ENCODE measurements at regions not wholly inside any gene's neighbourhood (a gene's known extent, or its start where the extent isn't known, plus 50 kb on each side); places are given as distances from the start of the nearest gene placed in this dataset.
"Not testable (repeated sequence)": the region's sequence is repeated elsewhere in the genome, so short reads cannot be mapped to it uniquely, and the experiment has no call there.

DNA sequence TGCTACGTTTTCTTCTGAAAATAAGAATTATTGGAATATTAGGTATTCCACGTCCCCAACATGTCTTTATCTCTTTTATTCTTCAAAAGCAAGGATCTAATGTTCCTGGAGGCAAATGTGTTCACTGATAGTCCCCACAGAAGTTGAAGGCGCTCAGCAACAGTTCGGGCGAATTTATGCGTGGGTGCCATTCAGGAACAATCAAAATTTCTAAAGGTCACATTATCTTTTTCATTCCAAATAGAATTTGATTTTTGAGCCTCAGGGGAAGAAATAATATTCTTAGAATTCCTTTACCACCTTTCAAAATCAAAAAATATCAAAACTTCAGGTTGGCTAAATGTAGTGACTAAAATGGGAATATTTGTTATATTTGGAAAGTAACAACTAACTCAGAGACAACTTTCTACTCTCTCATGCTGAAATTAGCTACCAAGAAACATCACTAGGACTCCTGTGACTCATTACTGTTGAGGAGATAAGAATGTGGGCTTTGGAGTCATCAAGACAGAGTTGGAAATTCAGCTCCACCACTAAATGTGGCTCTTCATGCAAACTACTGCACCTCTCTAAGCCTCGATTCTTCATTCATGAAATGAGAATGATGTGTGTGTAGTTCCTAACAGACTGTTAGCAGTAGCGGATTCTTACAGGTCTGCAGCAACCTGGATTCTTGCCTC, 72.3 kb upstream of the KIT start:
- no peak overlapping the region for H3K4me3 Mint-ChIP-seq
- no peaks in the 10 kb centered on the region for H3K9me3 Mint-ChIP-seq
- no peak for ATAC-seq (replicated peaks)
- no peak overlapping the region for H3K27ac Mint-ChIP-seq
- H3K27me3 Mint-ChIP-seq, result peaks cover 8% of the 10 kb centered on the region
- no peaks in the 10 kb centered on the region for H3K36me3 Mint-ChIP-seq (ENCODE audit: low read depth)
- H3K4me1 Mint-ChIP-seq, result no peaks in the 10 kb centered on the region

DNA sequence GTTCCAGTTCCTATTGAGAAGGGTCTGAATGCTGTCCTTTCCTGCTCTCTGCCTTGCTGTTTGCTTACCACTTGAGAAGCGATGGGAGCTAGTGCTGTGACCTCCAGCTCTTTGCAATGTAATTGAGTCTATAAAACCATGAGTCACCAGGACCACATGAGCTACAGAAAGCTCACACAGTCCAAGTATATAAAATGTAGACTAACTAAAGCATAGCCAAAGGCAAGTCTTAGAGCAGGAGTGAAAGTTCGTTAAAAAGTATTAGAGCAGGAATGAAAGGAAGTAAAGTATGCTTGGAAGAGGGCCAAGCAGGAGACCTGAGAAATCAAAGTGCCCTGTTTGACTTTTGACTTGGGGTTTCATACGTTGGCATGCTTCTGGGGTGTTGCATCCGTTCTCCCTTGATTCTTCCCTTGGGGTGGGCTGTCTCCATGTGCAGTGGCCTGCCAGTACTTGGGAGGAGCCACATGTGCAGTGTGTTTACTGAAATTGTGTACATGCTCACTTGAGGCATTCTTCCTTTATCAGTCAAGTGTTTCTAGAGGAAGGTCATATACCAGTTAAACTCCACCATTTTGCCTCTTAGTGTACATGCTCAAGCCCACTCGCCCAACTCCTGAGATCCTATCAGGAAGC, 71.3 kb upstream of the KIT start:
- ATAC-seq (replicated peaks), result no peak
- no peak overlapping the region for H3K27ac Mint-ChIP-seq
- no peaks in the 10 kb centered on the region for H3K9me3 Mint-ChIP-seq
- H3K4me1 Mint-ChIP-seq, result no peaks in the 10 kb centered on the region
- H3K4me3 Mint-ChIP-seq, result no peak overlapping the region
- peaks cover 12% of the 10 kb centered on the region for H3K27me3 Mint-ChIP-seq
- no peaks in the 10 kb centered on the region for H3K36me3 Mint-ChIP-seq (ENCODE audit: low read depth)

DNA sequence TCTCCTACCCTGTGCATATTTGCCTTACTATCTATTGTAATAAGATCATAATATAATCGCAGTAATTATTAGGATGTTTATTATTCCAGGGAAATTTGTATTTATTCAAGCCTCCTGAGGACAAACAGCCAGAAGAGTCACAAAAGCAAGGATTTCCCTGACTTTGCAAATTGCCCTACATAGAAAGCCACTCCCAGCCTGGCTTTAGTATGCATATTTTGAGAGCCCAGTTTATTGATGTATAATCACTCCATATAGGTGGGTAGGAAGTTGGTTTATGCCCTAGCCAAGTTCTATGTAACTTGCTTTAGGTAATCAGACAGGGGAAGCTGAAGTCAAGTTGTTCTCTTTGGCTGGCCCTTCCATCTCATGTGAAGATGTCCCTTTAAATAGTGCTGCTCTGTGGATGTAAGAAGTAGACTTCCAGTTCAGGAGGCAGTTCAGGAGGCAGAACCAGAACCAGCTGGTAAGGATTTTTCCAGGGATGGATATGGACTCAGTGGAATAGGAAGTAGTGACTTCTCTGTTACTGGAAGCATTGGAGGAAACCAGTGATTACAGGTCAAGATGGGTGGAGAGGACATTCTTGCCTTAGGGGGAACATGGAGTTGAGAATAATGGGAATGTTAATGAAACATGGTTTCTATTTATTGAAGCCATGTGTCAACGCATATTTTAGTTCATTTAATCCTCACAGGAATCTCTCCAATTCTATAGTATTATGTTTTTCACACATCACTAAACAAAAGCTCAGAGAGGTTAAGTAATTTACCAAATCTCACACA, 70.5 kb upstream of the KIT start:
- Mint-ChIP-seq H3K4me3 (no peak overlapping the region), H3K27me3 (peaks cover 17% of the 10 kb centered on the region), H3K9me3 (no peaks in the 10 kb centered on the region), H3K4me1 (no peaks in the 10 kb centered on the region), H3K36me3 (ENCODE audit: low read depth) (no peaks in the 10 kb centered on the region), H3K27ac (no peak overlapping the region)
- no peak for ATAC-seq (replicated peaks)

DNA sequence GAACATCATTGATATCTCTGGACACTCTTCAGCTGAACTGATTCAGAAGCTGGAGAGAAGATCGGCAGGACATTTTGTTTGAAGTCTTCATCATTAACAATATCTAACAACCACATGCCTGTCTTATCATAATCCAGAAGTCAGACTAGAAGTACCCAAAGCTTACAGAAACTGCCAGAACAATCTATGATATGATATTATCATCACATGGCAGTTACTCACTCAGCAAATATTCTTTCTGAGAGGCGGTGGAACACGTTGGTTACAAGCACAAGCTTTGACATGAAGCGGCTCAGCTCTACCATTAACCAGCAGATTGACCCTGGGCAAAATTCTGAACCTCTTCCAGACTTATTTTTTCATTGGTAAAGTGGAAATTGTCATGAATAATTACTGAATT, 69.4 kb upstream of the KIT start:
- Mint-ChIP-seq H3K27ac (no peak overlapping the region), H3K9me3 (no peaks in the 10 kb centered on the region), H3K4me1 (no peaks in the 10 kb centered on the region), H3K27me3 (peaks cover 17% of the 10 kb centered on the region), H3K36me3 (ENCODE audit: low read depth) (no peaks in the 10 kb centered on the region), H3K4me3 (no peak overlapping the region)
- ATAC-seq (replicated peaks), result no peak

- no peak for ATAC-seq (replicated peaks)
- H3K36me3 Mint-ChIP-seq (ENCODE audit: low read depth), result no peaks in the 10 kb centered on the region
- peaks cover 10% of the 10 kb centered on the region for H3K27me3 Mint-ChIP-seq
- H3K27ac Mint-ChIP-seq, result no peak overlapping the region
- H3K4me1 Mint-ChIP-seq, result no peaks in the 10 kb centered on the region
- no peak overlapping the region for H3K4me3 Mint-ChIP-seq
- H3K9me3 Mint-ChIP-seq, result no peaks in the 10 kb centered on the region
These were observed 68.2 kb upstream of the KIT start for GRCh38 chr4:54589586-54589985.

DNA sequence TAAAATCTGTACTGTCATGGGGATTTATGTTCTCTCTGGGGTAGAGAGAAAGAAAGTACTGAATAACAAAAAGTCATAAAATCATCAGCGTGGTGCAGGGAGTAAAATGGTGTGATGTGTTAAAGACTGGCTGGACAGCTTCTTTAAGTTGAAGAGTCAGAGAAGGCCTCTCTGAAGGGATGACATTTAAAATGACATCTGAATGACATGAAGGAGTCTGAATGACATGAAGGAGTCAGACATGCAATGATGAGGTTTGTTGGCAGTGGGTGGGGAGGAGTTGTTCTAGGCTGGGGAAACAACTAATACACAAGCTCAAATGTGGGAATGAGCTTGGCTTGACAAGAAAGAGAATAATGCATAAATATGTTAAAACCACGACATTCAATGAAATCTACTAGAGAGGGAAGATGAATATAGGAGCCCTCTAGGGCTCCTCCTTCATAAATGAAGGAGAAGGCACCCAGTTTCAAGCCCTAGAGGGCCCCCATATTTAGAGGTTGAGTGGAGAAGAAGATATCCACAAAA, 63.9 kb upstream of the KIT start:
- peaks cover 10% of the 10 kb centered on the region for H3K27me3 Mint-ChIP-seq
- no peak overlapping the region for H3K27ac Mint-ChIP-seq
- H3K36me3 Mint-ChIP-seq (ENCODE audit: low read depth), result no peaks in the 10 kb centered on the region
- peaks cover 4% of the 10 kb centered on the region for H3K9me3 Mint-ChIP-seq
- H3K4me3 Mint-ChIP-seq, result no peak overlapping the region
- no peaks in the 10 kb centered on the region for H3K4me1 Mint-ChIP-seq
- ATAC-seq (replicated peaks), result no peak

DNA sequence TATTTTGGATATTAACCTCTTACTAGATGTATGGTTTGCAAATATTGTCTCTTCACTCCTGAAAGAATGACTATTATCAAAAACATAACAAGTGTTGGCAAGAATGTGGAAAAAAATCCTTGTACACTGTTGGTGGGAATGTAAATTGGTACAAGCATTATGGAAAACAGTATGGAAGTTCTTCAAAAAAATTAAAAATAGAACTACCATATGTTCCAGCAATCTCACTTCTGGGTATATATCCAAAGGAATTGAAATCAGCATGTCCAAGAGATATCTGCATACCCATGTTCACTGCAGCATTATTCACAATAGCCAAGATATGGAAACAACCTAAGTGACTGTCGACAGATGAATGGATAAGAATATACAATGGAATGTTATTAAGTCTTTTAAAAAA, 61.6 kb upstream of the KIT start:
- Mint-ChIP-seq H3K4me3 (no peak overlapping the region), H3K4me1 (no peaks in the 10 kb centered on the region), H3K27me3 (peaks cover 5% of the 10 kb centered on the region), H3K27ac (no peak overlapping the region), H3K36me3 (ENCODE audit: low read depth) (no peaks in the 10 kb centered on the region), H3K9me3 (peaks cover 4% of the 10 kb centered on the region)
- no peak for ATAC-seq (replicated peaks)

DNA sequence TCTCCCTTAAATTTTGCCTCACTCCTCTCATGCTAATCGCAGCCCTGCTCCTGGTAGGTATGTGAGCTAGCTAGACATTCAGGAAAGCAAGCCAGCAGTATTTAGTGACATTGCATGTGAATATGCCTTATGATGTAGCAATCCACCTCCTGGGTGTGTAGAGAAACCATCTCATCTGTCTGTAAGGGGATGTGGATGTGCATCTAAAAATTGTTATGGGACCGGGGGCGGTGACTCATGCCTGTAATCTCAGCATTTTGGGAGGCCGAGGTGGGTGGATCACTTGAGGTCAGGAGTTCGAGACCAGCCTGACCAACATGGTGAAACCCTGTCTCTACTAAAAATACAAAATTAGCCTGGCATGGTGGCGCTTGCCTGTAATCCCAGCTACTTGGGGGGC, 60.1 kb upstream of the KIT start:
- H3K4me1 Mint-ChIP-seq; H3K36me3 Mint-ChIP-seq (ENCODE audit: low read depth); H3K9me3 Mint-ChIP-seq; H3K4me3 Mint-ChIP-seq; H3K27ac Mint-ChIP-seq; ATAC-seq (replicated peaks); H3K27me3 Mint-ChIP-seq: not testable (repeated sequence)

DNA sequence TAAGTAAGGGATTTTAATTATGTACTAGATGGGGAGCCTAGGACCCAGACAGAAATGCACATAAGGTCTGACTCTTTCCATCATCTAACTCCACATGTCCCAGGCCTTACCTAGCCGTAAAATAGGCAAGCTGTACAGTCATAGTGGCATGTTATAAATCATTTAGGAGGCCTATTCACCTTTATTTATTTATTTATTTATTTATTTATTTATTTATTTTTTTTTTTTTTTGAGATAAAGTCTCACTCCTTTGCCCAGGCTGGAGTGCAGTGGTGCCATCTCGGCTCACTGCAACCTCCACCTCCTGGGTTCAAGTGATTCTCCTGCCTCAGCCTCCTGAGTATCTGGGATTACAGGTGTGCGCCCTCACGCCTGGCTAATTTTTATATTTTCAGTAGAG, 55.6 kb upstream of the KIT start:
- not testable (repeated sequence) for H3K36me3 Mint-ChIP-seq (ENCODE audit: low read depth); H3K27ac Mint-ChIP-seq; ATAC-seq (replicated peaks); H3K4me3 Mint-ChIP-seq; H3K27me3 Mint-ChIP-seq; H3K4me1 Mint-ChIP-seq; H3K9me3 Mint-ChIP-seq

GRCh38 chr4:54607067-54607466, 50.7 kb upstream of the KIT start:
- Mint-ChIP-seq H3K4me3 (no peak overlapping the region), H3K9me3 (no peaks in the 10 kb centered on the region), H3K27me3 (no peaks in the 10 kb centered on the region), H3K27ac (no peak overlapping the region), H3K36me3 (ENCODE audit: low read depth) (no peaks in the 10 kb centered on the region), H3K4me1 (no peaks in the 10 kb centered on the region)
- no peak for ATAC-seq (replicated peaks)

DNA sequence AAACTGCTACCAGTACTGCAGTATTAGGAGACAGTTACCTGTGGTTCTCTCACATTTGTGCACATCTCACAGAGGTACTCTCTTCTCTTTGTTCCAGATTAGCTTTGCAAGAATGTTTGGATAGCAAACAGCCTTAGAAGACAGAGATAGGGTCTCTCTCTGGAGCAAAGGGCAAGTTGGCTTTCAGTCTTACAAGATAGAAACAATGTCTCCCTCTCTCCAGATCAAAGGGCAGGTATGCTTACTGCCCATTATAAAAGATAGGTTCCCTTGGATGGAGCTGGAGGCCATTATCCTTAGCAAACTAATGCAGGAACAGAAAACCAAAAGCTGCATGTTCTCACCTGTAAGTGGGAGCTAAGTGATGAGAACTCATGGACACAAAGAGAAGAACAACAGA, 50.2 kb upstream of the KIT start:
- Mint-ChIP-seq H3K27ac (no peak overlapping the region), H3K4me3 (no peak overlapping the region), H3K36me3 (ENCODE audit: low read depth) (no peaks in the 10 kb centered on the region), H3K27me3 (no peaks in the 10 kb centered on the region), H3K4me1 (no peaks in the 10 kb centered on the region), H3K9me3 (no peaks in the 10 kb centered on the region)
- no peak for ATAC-seq (replicated peaks)

All from activated T-helper 17 cell treated with anti-CD3 and anti-CD28 coated beads, Interleukin-2, amount 50 U/mL, for 72 hours (primary cell).